Panc1 (cell line): ENCODE measurements at regions not wholly inside any gene's neighbourhood (a gene's known extent, or its start where the extent isn't known, plus 50 kb on each side); places are given as distances from the start of the nearest gene placed in this dataset.

ENCODE experiments used
- CTCF ChIP-seq: fragments of 450-650 bp; IDR thresholded peaks from 2 replicates; pipeline ENCODE4 v1.5.1; 2017; ENCODE audit warnings: mild to moderate bottlenecking
- POLR2AphosphoS5 ChIP-seq: IDR thresholded peaks from 2 replicates; pipeline ENCODE4 v1.6.1; 2012; ENCODE audit warnings: mild to moderate bottlenecking, low read depth, low read length, moderate library complexity
- TF ChIP-seq, protein P1 (sequence below), 2 experiments: IDR thresholded peaks; 2 replicates each; pipeline ENCODE4 v1.6.1; 2011 to 2012; ENCODE audit warnings: low read depth in 2 of 2, control low read depth in 1 of 2, low read length in 1 of 2, mild to moderate bottlenecking in 1 of 2, moderate library complexity in 1 of 2; ENCODE audit not compliant: insufficient read depth in 1 of 2

- TF ChIP-seq, protein P1, sequence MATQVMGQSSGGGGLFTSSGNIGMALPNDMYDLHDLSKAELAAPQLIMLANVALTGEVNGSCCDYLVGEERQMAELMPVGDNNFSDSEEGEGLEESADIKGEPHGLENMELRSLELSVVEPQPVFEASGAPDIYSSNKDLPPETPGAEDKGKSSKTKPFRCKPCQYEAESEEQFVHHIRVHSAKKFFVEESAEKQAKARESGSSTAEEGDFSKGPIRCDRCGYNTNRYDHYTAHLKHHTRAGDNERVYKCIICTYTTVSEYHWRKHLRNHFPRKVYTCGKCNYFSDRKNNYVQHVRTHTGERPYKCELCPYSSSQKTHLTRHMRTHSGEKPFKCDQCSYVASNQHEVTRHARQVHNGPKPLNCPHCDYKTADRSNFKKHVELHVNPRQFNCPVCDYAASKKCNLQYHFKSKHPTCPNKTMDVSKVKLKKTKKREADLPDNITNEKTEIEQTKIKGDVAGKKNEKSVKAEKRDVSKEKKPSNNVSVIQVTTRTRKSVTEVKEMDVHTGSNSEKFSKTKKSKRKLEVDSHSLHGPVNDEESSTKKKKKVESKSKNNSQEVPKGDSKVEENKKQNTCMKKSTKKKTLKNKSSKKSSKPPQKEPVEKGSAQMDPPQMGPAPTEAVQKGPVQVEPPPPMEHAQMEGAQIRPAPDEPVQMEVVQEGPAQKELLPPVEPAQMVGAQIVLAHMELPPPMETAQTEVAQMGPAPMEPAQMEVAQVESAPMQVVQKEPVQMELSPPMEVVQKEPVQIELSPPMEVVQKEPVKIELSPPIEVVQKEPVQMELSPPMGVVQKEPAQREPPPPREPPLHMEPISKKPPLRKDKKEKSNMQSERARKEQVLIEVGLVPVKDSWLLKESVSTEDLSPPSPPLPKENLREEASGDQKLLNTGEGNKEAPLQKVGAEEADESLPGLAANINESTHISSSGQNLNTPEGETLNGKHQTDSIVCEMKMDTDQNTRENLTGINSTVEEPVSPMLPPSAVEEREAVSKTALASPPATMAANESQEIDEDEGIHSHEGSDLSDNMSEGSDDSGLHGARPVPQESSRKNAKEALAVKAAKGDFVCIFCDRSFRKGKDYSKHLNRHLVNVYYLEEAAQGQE (IDR thresholded peaks at IDR 0.05; ENCODE audit: insufficient read depth in 1 of 2, low read depth in 2 of 2, low read length in 1 of 2) = no peak
- TF ChIP-seq CTCF (no peak), POLR2AphosphoS5 (no peak)
These were observed 288.5 kb upstream of the ANKH start for GRCh38 chr5:15160091-15160490.
